Occipital lobe (tissue), 1 donor: ENCODE measurements at regions not wholly inside any gene's neighbourhood (a gene's known extent, or its start where the extent isn't known, plus 50 kb on each side); places are given as distances from the start of the nearest gene placed in this dataset.

Experiments used
- DNase-seq: peaks from one replicate; lab custom pipeline; 2025; lab: John Stamatoyannopoulos, UW

DNA sequence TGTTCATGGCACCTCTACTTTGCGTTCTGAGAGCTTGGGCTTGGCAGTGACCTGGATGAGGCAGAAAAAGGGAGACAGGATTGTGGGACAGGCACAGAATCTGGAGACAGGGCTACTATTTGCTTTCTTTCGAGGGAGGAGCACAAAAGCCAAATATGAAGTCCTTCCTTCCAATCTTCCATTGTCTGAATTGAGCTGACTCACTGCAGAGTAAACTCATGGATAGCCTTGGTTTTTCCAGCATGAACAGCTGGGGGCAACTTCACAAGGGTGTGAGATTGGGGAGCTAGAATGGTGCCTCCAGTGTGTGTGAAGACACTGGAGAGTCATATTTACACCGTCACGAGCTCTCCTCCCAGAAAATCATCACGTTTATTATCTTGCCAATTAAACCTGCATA, 55.6 kb upstream of the NRP1 start:
- no peak for DNase-seq

DNA sequence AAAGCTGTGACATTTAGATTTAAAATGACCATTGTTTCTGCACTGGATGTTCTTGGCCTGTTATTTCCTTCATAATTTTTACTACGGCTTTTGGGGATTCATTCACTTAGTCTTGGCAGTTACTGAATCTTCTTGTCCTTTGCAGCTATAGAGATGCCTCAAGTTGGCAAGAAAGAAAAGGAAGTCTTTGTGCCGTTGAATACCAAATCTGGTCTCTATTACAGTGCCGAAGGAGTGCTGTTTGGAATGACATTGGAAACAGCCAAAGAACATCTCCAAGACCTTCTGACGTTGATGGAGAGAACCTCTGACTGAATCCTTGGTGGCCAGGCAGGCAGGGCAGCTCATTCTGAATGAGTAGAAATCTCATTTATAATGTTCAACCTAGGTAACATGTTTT, 54.3 kb upstream of the NRP1 start:
- DNase-seq: no peak

- no peak for DNase-seq
These were observed 53.9 kb upstream of the NRP1 start for GRCh38 chr10:33388382-33388781.

- DNase-seq: no peak
These were observed 53.3 kb upstream of the NRP1 start for GRCh38 chr10:33387720-33388119.

DNA sequence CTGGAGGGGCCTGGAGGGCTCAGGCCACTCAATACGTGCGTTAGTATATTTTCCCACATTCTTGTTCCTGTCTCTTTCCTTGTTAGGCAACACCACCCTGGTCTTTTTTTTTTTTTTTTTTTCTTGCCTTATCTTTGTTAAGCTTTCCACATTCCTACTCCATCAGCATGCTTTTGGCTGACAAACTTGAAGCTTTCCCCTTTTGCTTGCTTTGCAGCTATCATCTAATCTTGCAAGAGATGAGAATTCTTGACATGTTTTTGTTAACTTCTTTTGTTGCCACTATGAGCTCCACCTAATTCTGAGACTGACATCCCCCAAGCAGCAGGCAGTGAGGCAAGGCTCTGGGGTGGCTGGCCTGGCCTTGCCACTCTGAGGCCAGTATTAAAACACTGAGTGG, 52.5 kb upstream of the NRP1 start:
- DNase-seq: no peak

DNA sequence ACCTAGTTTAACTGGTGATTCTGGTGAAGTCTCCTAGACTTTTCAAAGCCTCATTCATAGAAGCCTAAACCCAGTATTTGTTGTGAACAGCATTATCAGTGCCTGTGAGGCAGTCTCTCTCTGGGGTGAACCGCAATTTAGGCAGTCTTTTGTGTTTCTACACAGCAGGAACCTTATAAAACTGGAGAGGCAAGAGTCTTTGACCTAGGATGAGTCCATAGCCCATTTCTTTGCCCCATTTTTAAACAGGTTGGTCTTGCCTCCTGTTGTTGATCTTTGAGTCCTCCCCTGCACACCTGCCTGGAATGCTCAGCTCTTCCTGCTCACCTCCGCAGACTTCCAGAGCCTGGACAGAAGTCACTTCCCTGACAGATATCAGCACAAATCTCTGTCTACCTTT, 51.2 kb upstream of the NRP1 start:
- no peak for DNase-seq

DNA sequence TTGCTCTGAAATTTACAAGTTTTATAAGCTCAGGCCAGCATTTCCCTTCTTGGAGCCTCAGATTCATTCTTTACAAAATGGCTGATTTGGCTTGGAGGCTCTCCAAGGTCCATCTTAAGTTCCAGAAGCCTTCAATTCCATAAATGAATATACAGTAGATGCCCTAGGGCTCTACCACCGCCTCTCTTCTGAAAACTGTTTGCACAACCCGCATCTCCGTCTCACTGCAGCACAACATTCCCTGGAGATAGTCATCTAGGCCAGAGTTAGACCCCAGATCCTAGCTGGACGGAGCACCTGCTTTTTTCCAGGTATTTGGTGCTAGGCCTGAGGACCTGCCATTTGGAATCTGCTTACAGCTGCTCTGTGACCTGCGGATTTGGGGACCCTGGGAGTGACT, 50.5 kb upstream of the NRP1 start:
- no peak for DNase-seq
